ENCODE measurements at regions not wholly inside any gene's neighbourhood (a gene's known extent, or its start where the extent isn't known, plus 50 kb on each side); places are given as distances from the start of the nearest gene placed in this dataset.
A peak's percentile ranks its signal among the peaks of the same experiment; 100 is the strongest.

DNA sequence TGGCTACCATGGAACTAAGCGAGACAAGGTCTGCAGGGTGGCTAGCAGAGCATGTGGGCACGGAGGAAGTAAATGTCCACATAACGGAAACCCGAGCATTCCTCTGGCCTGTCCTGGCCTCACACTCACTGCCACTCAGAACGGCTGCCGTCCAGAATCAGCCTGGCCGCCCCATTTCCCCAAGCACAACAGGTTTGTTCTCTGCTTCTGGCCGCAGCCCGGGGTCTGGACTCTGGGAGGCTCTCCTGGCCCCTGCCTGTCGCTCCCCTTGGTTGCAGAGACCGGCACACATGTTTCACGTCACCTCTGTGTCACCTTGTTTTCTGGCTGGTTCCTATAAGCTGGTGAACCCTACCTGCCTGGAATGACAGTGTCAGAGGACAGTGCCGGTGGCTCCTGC lies 69.3 kb downstream of the GLI2 start:
- TF ChIP-seq POLR2A (IDR thresholded peaks at IDR 0.05) (no peak), EP300 (IDR thresholded peaks at IDR 0.05) (no peak), POLR2AphosphoS5 (IDR thresholded peaks at IDR 0.05) (no peak)
- TF ChIP-seq, protein P1, sequence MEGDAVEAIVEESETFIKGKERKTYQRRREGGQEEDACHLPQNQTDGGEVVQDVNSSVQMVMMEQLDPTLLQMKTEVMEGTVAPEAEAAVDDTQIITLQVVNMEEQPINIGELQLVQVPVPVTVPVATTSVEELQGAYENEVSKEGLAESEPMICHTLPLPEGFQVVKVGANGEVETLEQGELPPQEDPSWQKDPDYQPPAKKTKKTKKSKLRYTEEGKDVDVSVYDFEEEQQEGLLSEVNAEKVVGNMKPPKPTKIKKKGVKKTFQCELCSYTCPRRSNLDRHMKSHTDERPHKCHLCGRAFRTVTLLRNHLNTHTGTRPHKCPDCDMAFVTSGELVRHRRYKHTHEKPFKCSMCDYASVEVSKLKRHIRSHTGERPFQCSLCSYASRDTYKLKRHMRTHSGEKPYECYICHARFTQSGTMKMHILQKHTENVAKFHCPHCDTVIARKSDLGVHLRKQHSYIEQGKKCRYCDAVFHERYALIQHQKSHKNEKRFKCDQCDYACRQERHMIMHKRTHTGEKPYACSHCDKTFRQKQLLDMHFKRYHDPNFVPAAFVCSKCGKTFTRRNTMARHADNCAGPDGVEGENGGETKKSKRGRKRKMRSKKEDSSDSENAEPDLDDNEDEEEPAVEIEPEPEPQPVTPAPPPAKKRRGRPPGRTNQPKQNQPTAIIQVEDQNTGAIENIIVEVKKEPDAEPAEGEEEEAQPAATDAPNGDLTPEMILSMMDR (IDR thresholded peaks at IDR 0.05) = no peak
- 88 to 95% (median 94%) methylated on average over 13 of the region's 13 CpGs for WGBS, 5 donors
- peaks cover 0 to 39% (median 28%) of the 10 kb centered on the region in 4 donors for H3K4me1 ChIP-seq
- no peaks in the 10 kb centered on the region for H3K27me3 ChIP-seq
- intact Hi-C loops (cut with DNase I; ENCODE audit: low total_unique reads) = no loop called here
- no peak for DNase-seq
- no peaks in the 10 kb centered on the region for H3K36me3 ChIP-seq
- no peaks in the 10 kb centered on the region for H3K9me3 ChIP-seq
- H3K27ac ChIP-seq = peak overlapping the region in 1 of 5 donors; percentile 56
- no peak overlapping the region for H3K4me3 ChIP-seq

DNA sequence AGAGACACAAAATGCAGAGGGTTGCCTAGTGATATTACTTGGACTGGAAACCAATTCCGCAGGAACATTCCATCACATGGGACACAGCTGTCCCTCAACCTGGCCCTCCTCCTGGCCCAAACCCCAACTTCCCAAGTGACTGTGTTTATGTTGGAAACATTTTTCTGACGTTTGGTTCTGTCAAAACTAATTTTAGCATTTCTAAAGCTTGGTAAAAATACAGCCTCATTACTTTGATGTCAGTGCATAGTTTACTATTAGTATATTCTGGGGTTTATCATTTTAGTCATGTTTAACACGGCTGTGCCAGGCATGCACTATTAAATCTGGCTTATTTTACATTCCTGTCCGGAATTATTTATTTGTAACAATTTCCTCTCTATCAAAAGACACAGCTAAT lies 69.9 kb downstream of the GLI2 start:
- peak overlapping the region in 1 of 5 donors; percentile 56 for H3K27ac ChIP-seq

GRCh38 chr2:120807751-120808150 lies 72.1 kb downstream of the GLI2 start:
- TF ChIP-seq POLR2AphosphoS5 (IDR thresholded peaks at IDR 0.05) = no peak
- no peak for TF ChIP-seq POLR2A (IDR thresholded peaks at IDR 0.05)
- no peak for TF ChIP-seq EP300 (IDR thresholded peaks at IDR 0.05)
- TF ChIP-seq, protein P1 (IDR thresholded peaks at IDR 0.05) = no peak
- H3K27ac ChIP-seq = no peak overlapping the region
- intact Hi-C loops (cut with DNase I; ENCODE audit: low total_unique reads) = no loop called here
- H3K27me3 ChIP-seq = no peaks in the 10 kb centered on the region
- H3K4me1 ChIP-seq = peaks cover 0 to 27% (median 20%) of the 10 kb centered on the region in 4 donors
- no peak overlapping the region for H3K4me3 ChIP-seq
- no peaks in the 10 kb centered on the region for H3K9me3 ChIP-seq
- DNase-seq = no peak
- H3K36me3 ChIP-seq = no peaks in the 10 kb centered on the region
- 79 to 89% (median 83%) methylated on average over 9 to 10 of the region's 10 CpGs for WGBS, 5 donors

More for the DNA sequence above, 69.9 kb downstream of the GLI2 start:
- Histone ChIP-seq H3K27me3 (no peaks in the 10 kb centered on the region), H3K9me3 (no peaks in the 10 kb centered on the region), H3K4me1 (peaks cover 0 to 39% (median 28%) of the 10 kb centered on the region in 4 donors), H3K4me3 (no peak overlapping the region), H3K36me3 (no peaks in the 10 kb centered on the region)
- TF ChIP-seq POLR2A (IDR thresholded peaks at IDR 0.05) (no peak), EP300 (IDR thresholded peaks at IDR 0.05) (no peak), POLR2AphosphoS5 (IDR thresholded peaks at IDR 0.05) (peak in 2 of 3 donors; percentile 4 to 22)
- WGBS, 5 donors = 49 to 72% (median 68%) methylated on average over 4 of the region's 4 CpGs
- intact Hi-C loops (cut with DNase I; ENCODE audit: low total_unique reads) = no loop called here
- peak in 1 of 2 donors; percentile 64 for DNase-seq

DNA sequence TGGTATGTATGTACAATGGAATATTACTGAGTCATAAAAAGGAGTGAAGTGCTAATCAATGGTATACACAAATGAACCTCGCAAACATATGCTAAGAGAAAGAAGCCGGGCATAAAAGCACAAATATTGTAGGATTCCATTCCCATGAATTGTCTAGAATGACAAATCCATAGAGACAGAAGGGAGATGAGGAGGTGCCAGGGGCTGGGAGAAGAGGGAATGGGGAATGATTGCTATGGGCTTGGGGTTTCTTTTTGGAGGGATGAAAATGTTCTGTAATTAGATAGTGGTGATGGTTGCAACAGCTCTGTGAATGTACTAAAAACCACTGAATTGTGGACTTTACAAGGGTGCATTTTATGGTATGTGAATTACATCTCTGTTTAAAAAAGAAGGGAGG lies 73.5 kb downstream of the GLI2 start:
- H3K9me3 ChIP-seq = no peaks in the 10 kb centered on the region
- no peak for DNase-seq
- no peaks in the 10 kb centered on the region for H3K27me3 ChIP-seq
- 91 to 100% (median 95%) methylated on average over 2 of the region's 2 CpGs for WGBS, 5 donors
- H3K27ac ChIP-seq = no peak overlapping the region
- H3K36me3 ChIP-seq = no peaks in the 10 kb centered on the region
- TF ChIP-seq POLR2A (IDR thresholded peaks at IDR 0.05) (no peak), POLR2AphosphoS5 (IDR thresholded peaks at IDR 0.05) (no peak), EP300 (IDR thresholded peaks at IDR 0.05) (no peak)
- TF ChIP-seq, protein P1 (IDR thresholded peaks at IDR 0.05) = no peak
- no peak overlapping the region for H3K4me3 ChIP-seq
- intact Hi-C loops (cut with DNase I; ENCODE audit: low total_unique reads) = no loop called here
- H3K4me1 ChIP-seq = peaks cover 0 to 22% (median 14%) of the 10 kb centered on the region in 4 donors

DNA sequence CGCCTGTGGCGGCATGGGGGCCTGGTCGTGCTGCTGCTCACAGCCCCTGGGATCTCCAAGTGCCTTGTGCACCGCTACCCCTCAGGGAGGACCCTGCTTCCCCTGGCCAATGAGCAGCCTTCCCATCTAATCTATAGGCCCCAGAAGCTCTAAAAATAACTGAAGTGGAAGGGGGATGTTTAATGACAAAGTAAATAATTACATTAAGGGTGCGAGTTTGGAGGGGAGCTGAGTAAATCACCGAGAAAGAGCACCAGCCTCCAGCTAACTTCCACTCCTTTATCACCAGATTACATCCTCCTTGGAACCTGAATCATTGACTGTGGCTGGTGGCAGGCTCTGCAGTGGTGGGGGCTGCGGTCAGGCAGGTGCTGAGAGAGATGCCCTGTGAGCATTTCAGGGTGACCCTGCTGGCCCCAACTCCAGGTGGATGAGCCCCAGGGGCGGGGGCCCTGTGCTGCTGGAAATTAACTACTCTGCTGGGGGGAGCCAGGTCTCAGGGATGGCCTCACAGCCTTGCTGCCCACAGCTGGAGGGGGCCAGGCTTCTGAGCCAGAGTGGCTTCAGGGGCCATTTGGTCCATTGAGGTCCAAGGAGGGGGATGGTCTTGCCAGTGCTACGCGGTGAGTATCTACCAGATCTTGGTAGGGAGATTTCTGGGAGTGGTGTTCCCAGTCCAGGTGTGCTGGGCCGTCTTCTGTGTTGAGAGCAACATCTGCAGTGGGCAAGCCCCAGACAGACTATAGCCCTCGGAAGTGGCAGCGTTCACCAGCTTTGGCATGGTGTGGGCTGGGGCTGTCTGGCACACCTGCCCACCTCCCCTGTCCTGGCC lies 74.2 kb downstream of the GLI2 start:
- WGBS, 5 donors = 52 to 61% (median 58%) methylated on average over 13 of the region's 13 CpGs
- no peaks in the 10 kb centered on the region for H3K9me3 ChIP-seq
- intact Hi-C loops (cut with DNase I; ENCODE audit: low total_unique reads) = no loop called here
- H3K27me3 ChIP-seq = no peaks in the 10 kb centered on the region
- no peaks in the 10 kb centered on the region for H3K36me3 ChIP-seq
- H3K4me1 ChIP-seq = peaks cover 0 to 22% (median 12%) of the 10 kb centered on the region in 4 donors
- no peak overlapping the region for H3K4me3 ChIP-seq
- no peak for DNase-seq
- TF ChIP-seq EP300 (IDR thresholded peaks at IDR 0.05) (no peak), POLR2AphosphoS5 (IDR thresholded peaks at IDR 0.05) (no peak), POLR2A (IDR thresholded peaks at IDR 0.05) (no peak)
- TF ChIP-seq, protein P1 (IDR thresholded peaks at IDR 0.05) = no peak
- H3K27ac ChIP-seq = no peak overlapping the region

All from stomach (tissue), 8 donors.